ENCODE measurements at regions not wholly inside any gene's neighbourhood (a gene's known extent, or its start where the extent isn't known, plus 50 kb on each side); places are given as distances from the start of the nearest gene placed in this dataset.

DNA sequence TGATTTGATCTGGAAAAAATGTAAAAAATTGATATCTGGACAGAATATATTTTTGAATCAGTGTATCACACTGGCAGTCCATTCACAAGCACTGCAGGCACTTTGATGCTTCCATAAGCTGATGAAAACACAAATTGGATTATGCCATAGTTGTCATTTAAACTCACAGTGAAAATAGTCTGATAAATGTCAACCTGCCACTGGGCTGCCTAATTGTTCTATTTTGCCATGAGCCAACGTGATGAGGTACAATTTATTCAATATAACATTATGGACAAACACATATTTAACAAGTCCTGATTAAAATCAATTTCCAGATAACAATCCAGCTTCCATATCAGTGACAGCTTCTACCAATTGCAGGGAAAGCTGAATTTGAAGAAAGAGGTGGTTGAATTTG is 1244.9 kb downstream of the EFNB2 start:
- intact Hi-C loops (cut with DNase I): no loop called here
- no peaks in the 10 kb centered on the region for H3K4me1 ChIP-seq
- H3K4me3 ChIP-seq: no peak overlapping the region
- H3K27me3 ChIP-seq: no peaks in the 10 kb centered on the region
- H3K9me3 ChIP-seq: no peaks in the 10 kb centered on the region
- 85% methylated on average over 1 of the region's 1 CpG for WGBS
- no peak for DNase-seq (ENCODE audit: extremely low spot score)
- H3K27ac ChIP-seq (replicated peaks in 1 of 4): no peak overlapping the region
- TF ChIP-seq, protein P1, sequence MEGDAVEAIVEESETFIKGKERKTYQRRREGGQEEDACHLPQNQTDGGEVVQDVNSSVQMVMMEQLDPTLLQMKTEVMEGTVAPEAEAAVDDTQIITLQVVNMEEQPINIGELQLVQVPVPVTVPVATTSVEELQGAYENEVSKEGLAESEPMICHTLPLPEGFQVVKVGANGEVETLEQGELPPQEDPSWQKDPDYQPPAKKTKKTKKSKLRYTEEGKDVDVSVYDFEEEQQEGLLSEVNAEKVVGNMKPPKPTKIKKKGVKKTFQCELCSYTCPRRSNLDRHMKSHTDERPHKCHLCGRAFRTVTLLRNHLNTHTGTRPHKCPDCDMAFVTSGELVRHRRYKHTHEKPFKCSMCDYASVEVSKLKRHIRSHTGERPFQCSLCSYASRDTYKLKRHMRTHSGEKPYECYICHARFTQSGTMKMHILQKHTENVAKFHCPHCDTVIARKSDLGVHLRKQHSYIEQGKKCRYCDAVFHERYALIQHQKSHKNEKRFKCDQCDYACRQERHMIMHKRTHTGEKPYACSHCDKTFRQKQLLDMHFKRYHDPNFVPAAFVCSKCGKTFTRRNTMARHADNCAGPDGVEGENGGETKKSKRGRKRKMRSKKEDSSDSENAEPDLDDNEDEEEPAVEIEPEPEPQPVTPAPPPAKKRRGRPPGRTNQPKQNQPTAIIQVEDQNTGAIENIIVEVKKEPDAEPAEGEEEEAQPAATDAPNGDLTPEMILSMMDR (IDR thresholded peaks at IDR 0.05): no peak
- no peak for TF ChIP-seq POLR2AphosphoS5 (IDR thresholded peaks at IDR 0.05)
- no peak for TF ChIP-seq POLR2A (IDR thresholded peaks at IDR 0.05; ENCODE audit: low read depth)
- no peak for TF ChIP-seq EP300 (IDR thresholded peaks at IDR 0.05)
- H3K36me3 ChIP-seq: no peaks in the 10 kb centered on the region

- H3K36me3 ChIP-seq: no peaks in the 10 kb centered on the region
- DNase-seq (ENCODE audit: extremely low spot score): no peak
- H3K4me1 ChIP-seq: no peaks in the 10 kb centered on the region
- WGBS: 96% methylated on average over 2 of the region's 2 CpGs
- no peak overlapping the region for H3K4me3 ChIP-seq
- TF ChIP-seq, protein P1 (IDR thresholded peaks at IDR 0.05): no peak
- TF ChIP-seq POLR2A (IDR thresholded peaks at IDR 0.05; ENCODE audit: low read depth) (no peak), EP300 (IDR thresholded peaks at IDR 0.05) (no peak), POLR2AphosphoS5 (IDR thresholded peaks at IDR 0.05) (no peak)
- no peaks in the 10 kb centered on the region for H3K9me3 ChIP-seq
- intact Hi-C loops (cut with DNase I): no loop called here
- no peaks in the 10 kb centered on the region for H3K27me3 ChIP-seq
- H3K27ac ChIP-seq (replicated peaks in 1 of 4): no peak overlapping the region
These were observed 1249.9 kb downstream of the EFNB2 start for GRCh38 chr13:105285526-105285925.

DNA sequence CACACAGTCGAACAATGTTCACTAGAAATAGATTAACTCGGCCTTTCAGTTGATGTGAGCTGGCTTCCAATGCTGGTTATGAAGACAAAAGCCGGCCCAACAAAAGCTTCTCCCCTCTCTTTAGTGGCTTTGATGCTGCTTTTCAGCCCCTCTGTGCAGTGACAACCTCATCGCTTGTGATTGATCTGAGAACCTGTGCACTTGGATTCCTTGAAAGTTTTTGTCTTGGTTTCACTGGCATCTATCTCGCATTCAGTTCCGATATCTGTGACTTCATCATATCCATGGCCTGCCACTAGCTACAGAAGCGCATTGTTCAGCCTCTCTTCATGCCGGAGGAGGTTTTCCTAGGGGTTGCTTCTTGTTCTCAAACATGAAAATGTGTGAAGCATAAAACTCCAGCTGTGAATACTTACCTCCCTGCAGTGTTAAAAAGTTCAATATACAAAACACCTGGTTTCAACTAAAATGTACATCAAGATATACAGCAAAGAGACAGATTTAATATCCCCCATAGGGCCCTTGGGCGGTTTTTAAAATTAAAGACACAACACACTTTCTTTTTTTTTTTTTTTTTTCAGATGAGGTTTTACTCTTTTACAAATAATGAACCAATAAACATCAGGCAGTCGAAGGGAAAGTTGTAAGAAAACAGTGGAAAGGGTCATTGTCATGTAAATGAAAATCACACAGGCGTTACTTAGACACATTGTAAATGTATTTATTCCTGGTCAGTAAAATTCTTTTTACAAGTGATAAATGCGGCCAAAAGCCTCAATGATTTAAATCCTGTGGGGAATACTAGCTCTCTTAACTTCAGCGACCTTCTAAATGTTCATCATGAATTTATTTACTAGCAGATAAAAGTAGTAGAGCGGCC is 1252.8 kb downstream of the EFNB2 start:
- 91% methylated on average over 14 of the region's 14 CpGs for WGBS
- Histone ChIP-seq H3K27ac (replicated peaks in 1 of 4) (no peak overlapping the region), H3K36me3 (no peaks in the 10 kb centered on the region), H3K27me3 (no peaks in the 10 kb centered on the region), H3K4me3 (no peak overlapping the region), H3K9me3 (no peaks in the 10 kb centered on the region), H3K4me1 (no peaks in the 10 kb centered on the region)
- no peak for TF ChIP-seq POLR2A (IDR thresholded peaks at IDR 0.05; ENCODE audit: low read depth)
- TF ChIP-seq POLR2AphosphoS5 (IDR thresholded peaks at IDR 0.05): no peak
- TF ChIP-seq EP300 (IDR thresholded peaks at IDR 0.05): no peak
- TF ChIP-seq, protein P1 (IDR thresholded peaks at IDR 0.05): no peak
- intact Hi-C loops (cut with DNase I): no loop called here
- DNase-seq (ENCODE audit: extremely low spot score): no peak

DNA sequence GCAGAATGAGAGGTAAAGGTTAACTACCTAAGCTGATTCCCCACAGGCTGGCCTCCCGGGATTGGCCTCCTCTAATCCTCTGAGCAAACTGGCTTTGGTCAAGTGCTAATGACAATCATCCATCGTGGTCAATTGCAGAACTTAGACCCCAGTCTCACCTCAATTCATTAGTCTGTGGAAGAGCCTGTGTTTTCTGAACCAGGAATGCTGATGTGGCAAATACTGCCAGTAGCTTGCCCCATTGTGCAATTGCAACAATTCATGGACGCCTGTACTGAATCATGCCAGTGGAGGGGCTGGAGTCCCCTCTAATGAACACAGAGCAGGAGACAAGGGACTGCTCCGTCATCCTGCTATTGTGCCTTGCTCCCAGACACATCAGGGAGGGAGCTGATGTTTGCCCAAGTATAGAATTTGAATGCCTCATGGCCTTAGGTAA is 1256.5 kb downstream of the EFNB2 start:
- Histone ChIP-seq H3K9me3 (no peaks in the 10 kb centered on the region), H3K4me3 (no peak overlapping the region), H3K4me1 (no peaks in the 10 kb centered on the region), H3K27me3 (no peaks in the 10 kb centered on the region), H3K27ac (replicated peaks in 1 of 4) (no peak overlapping the region), H3K36me3 (no peaks in the 10 kb centered on the region)
- WGBS: 76% methylated on average over 3 of the region's 4 CpGs
- intact Hi-C loops (cut with DNase I): no loop called here
- no peak for DNase-seq (ENCODE audit: extremely low spot score)
- TF ChIP-seq POLR2A (IDR thresholded peaks at IDR 0.05; ENCODE audit: low read depth) (no peak), POLR2AphosphoS5 (IDR thresholded peaks at IDR 0.05) (no peak), EP300 (IDR thresholded peaks at IDR 0.05) (no peak)
- TF ChIP-seq, protein P1 (IDR thresholded peaks at IDR 0.05): no peak

All from esophagus muscularis mucosa (tissue), 4 donors.